ENCODE measurements at regions not wholly inside any gene's neighbourhood (a gene's known extent, or its start where the extent isn't known, plus 50 kb on each side); places are given as distances from the start of the nearest gene placed in this dataset.
"Not testable (repeated sequence)": the region's sequence is repeated elsewhere in the genome, so short reads cannot be mapped to it uniquely, and the experiment has no call there.

GRCh38 chr7:94130716-94131115 lies 126.6 kb upstream of the BET1 start:
- H3K4me1 ChIP-seq (ENCODE audit: control insufficient read depth, insufficient read depth, low read length, poor library complexity, severe bottlenecking), result no peaks in the 10 kb centered on the region
- no peak overlapping the region for H3K27ac ChIP-seq (ENCODE audit: insufficient read depth, low read length, poor library complexity, severe bottlenecking)
- no peak for DNase-seq

DNA sequence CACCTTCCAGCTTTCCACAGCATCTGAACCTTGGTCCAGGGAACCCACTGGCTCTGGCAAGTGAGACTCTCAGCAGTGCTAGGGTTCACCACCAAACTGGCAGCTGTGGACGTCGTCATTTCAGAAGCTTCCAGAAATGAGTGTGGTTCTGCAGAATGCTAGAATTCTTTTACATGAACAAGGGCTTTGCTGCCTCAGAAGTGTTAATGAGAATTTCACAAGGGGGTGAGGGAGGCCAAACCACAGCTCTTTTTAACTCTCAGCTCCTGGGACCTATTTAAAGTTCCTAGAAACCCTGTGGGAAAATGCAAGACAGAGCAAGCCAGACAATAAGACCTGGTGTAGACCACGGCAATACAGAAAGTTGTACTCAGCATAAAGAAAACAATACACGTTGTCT lies 129.3 kb upstream of the BET1 start:
- H3K27ac ChIP-seq (ENCODE audit: insufficient read depth, low read length, poor library complexity, severe bottlenecking), result no peak overlapping the region
- no peaks in the 10 kb centered on the region for H3K27me3 ChIP-seq (replicated peaks; ENCODE audit: control insufficient read depth, insufficient read depth, low read length, poor library complexity, severe bottlenecking)
- no peaks in the 10 kb centered on the region for H3K9me3 ChIP-seq (ENCODE audit: control insufficient read depth, low read length)
- DNase-seq, result no peak
- no peaks in the 10 kb centered on the region for H3K4me1 ChIP-seq (ENCODE audit: control insufficient read depth, insufficient read depth, low read length, poor library complexity, severe bottlenecking)
- no peak overlapping the region for H3K4me3 ChIP-seq (ENCODE audit: insufficient read depth, low read depth, low read length, poor library complexity, severe bottlenecking)
- H3K36me3 ChIP-seq (ENCODE audit: control insufficient read depth, insufficient read depth, low read length), result no peaks in the 10 kb centered on the region

More at GRCh38 chr7:94130716-94131115, 126.6 kb upstream of the BET1 start:
- Histone ChIP-seq H3K9me3 (ENCODE audit: control insufficient read depth, low read length) (no peaks in the 10 kb centered on the region), H3K27me3 (replicated peaks; ENCODE audit: control insufficient read depth, insufficient read depth, low read length, poor library complexity, severe bottlenecking) (peaks cover 3% of the 10 kb centered on the region), H3K36me3 (ENCODE audit: control insufficient read depth, insufficient read depth, low read length) (no peaks in the 10 kb centered on the region), H3K4me3 (ENCODE audit: insufficient read depth, low read depth, low read length, poor library complexity, severe bottlenecking) (no peak overlapping the region)

GRCh38 chr7:94135180-94135579 lies 131.0 kb upstream of the BET1 start:
- Histone ChIP-seq H3K4me1 (ENCODE audit: control insufficient read depth, insufficient read depth, low read length, poor library complexity, severe bottlenecking) (no peaks in the 10 kb centered on the region), H3K27ac (ENCODE audit: insufficient read depth, low read length, poor library complexity, severe bottlenecking) (no peak overlapping the region), H3K9me3 (ENCODE audit: control insufficient read depth, low read length) (no peaks in the 10 kb centered on the region), H3K36me3 (ENCODE audit: control insufficient read depth, insufficient read depth, low read length) (no peaks in the 10 kb centered on the region), H3K4me3 (ENCODE audit: insufficient read depth, low read depth, low read length, poor library complexity, severe bottlenecking) (no peak overlapping the region), H3K27me3 (replicated peaks; ENCODE audit: control insufficient read depth, insufficient read depth, low read length, poor library complexity, severe bottlenecking) (no peaks in the 10 kb centered on the region)
- DNase-seq, result no peak

DNA sequence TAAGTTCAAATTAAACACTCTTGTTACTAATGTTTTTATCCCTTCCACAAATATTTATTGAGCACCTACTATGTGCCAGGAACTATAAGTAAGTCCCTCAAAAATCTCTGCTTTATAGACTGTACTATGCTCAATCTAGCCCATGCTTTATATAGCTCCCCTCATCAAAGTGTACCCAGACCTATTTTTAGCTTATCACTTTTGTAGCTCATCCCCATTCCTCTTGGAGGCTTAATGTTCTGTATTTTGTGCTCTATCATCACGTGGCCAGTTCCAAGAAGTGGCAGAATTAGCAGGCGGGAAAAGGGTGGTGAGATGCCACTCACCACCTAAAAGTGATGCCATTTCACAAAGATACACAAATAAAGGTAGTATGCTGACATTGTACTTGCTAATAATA lies 138.1 kb upstream of the BET1 start:
- no peaks in the 10 kb centered on the region for H3K4me1 ChIP-seq (ENCODE audit: control insufficient read depth, insufficient read depth, low read length, poor library complexity, severe bottlenecking)
- H3K27ac ChIP-seq (ENCODE audit: insufficient read depth, low read length, poor library complexity, severe bottlenecking), result no peak overlapping the region
- no peak overlapping the region for H3K4me3 ChIP-seq (ENCODE audit: insufficient read depth, low read depth, low read length, poor library complexity, severe bottlenecking)
- no peak for DNase-seq
- no peaks in the 10 kb centered on the region for H3K9me3 ChIP-seq (ENCODE audit: control insufficient read depth, low read length)
- H3K36me3 ChIP-seq (ENCODE audit: control insufficient read depth, insufficient read depth, low read length), result no peaks in the 10 kb centered on the region
- H3K27me3 ChIP-seq (replicated peaks; ENCODE audit: control insufficient read depth, insufficient read depth, low read length, poor library complexity, severe bottlenecking), result no peaks in the 10 kb centered on the region

DNA sequence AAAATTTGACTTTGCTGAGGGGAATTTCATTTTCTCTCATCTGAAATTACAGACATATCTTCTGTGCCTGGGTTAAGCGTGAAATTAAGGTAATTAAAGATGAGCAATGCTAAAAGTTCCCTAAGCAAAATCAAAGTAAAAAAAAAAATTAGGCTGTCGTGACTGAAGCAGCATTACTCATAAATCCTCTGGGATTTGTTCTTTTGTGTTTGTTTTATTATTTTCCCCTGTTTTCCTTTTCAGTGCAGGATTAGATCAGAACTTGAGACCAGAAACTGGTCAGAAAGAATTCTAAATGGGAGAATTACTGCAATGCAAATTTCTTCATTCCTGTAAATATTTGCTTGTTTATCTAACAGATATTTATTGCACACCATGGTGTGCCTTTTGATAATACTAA lies 141.4 kb upstream of the BET1 start:
- no peaks in the 10 kb centered on the region for H3K27me3 ChIP-seq (replicated peaks; ENCODE audit: control insufficient read depth, insufficient read depth, low read length, poor library complexity, severe bottlenecking)
- no peaks in the 10 kb centered on the region for H3K36me3 ChIP-seq (ENCODE audit: control insufficient read depth, insufficient read depth, low read length)
- no peak for DNase-seq
- no peak overlapping the region for H3K4me3 ChIP-seq (ENCODE audit: insufficient read depth, low read depth, low read length, poor library complexity, severe bottlenecking)
- H3K27ac ChIP-seq (ENCODE audit: insufficient read depth, low read length, poor library complexity, severe bottlenecking), result no peak overlapping the region
- H3K9me3 ChIP-seq (ENCODE audit: control insufficient read depth, low read length), result no peaks in the 10 kb centered on the region
- H3K4me1 ChIP-seq (ENCODE audit: control insufficient read depth, insufficient read depth, low read length, poor library complexity, severe bottlenecking), result no peaks in the 10 kb centered on the region

- DNase-seq, result no peak
- Histone ChIP-seq H3K27ac (ENCODE audit: insufficient read depth, low read length, poor library complexity, severe bottlenecking) (no peak overlapping the region), H3K36me3 (ENCODE audit: control insufficient read depth, insufficient read depth, low read length) (no peaks in the 10 kb centered on the region), H3K9me3 (ENCODE audit: control insufficient read depth, low read length) (no peaks in the 10 kb centered on the region), H3K27me3 (replicated peaks; ENCODE audit: control insufficient read depth, insufficient read depth, low read length, poor library complexity, severe bottlenecking) (no peaks in the 10 kb centered on the region), H3K4me1 (ENCODE audit: control insufficient read depth, insufficient read depth, low read length, poor library complexity, severe bottlenecking) (no peaks in the 10 kb centered on the region), H3K4me3 (ENCODE audit: insufficient read depth, low read depth, low read length, poor library complexity, severe bottlenecking) (no peak overlapping the region)
Observed at GRCh38 chr7:94146408-94146807, 142.3 kb upstream of the BET1 start.

GRCh38 chr7:94149789-94150545 lies 145.8 kb upstream of the BET1 start:
- no peak overlapping the region for H3K4me3 ChIP-seq (ENCODE audit: insufficient read depth, low read depth, low read length, poor library complexity, severe bottlenecking)
- H3K4me1 ChIP-seq (ENCODE audit: control insufficient read depth, insufficient read depth, low read length, poor library complexity, severe bottlenecking), result no peaks in the 10 kb centered on the region
- no peaks in the 10 kb centered on the region for H3K9me3 ChIP-seq (ENCODE audit: control insufficient read depth, low read length)
- H3K27me3 ChIP-seq (replicated peaks; ENCODE audit: control insufficient read depth, insufficient read depth, low read length, poor library complexity, severe bottlenecking), result no peaks in the 10 kb centered on the region
- no peak for DNase-seq
- H3K27ac ChIP-seq (ENCODE audit: insufficient read depth, low read length, poor library complexity, severe bottlenecking), result no peak overlapping the region
- H3K36me3 ChIP-seq (ENCODE audit: control insufficient read depth, insufficient read depth, low read length), result no peaks in the 10 kb centered on the region

DNA sequence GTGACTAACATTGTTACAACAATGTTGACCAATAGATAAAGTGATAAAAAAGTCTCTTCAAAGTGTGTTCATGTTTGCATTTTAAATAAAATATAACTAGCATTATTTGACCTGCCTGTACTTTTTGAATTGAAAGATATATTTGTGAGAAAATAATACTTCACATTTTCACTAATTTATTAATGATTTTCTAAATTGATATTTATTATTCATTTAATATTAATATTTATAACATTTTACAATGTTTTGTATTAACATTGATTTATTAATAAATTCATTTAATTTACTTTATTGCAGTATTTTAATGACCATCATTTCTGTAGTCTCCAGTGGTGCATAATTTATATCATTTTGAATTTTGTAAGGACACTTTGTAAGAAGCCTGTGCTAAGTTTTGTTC lies 150.0 kb upstream of the BET1 start:
- Histone ChIP-seq H3K9me3 (ENCODE audit: control insufficient read depth, low read length) (no peaks in the 10 kb centered on the region), H3K27me3 (replicated peaks; ENCODE audit: control insufficient read depth, insufficient read depth, low read length, poor library complexity, severe bottlenecking) (no peaks in the 10 kb centered on the region), H3K4me3 (ENCODE audit: insufficient read depth, low read depth, low read length, poor library complexity, severe bottlenecking) (no peak overlapping the region), H3K4me1 (ENCODE audit: control insufficient read depth, insufficient read depth, low read length, poor library complexity, severe bottlenecking) (no peaks in the 10 kb centered on the region), H3K36me3 (ENCODE audit: control insufficient read depth, insufficient read depth, low read length) (no peaks in the 10 kb centered on the region), H3K27ac (ENCODE audit: insufficient read depth, low read length, poor library complexity, severe bottlenecking) (no peak overlapping the region)
- no peak for DNase-seq

DNA sequence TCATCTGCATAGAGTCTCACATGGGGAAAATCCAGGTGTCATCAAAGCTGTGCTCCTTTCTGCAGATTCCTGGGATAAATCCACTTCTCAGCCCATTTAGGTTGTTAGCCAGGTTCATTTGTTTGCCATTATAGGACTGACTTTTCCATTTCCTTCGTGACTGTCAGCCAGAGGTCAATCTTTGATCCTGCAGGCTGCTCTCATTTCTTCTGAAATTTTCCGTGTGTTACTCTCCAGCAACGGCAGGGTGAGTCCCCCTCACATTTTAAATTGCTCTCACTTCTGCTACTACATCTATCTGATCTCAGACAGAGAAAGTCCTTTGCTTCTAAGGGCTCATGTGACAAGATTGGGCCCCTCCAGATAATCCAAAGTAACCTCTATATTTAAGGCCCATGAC lies 150.7 kb upstream of the BET1 start:
- Histone ChIP-seq H3K27ac (ENCODE audit: insufficient read depth, low read length, poor library complexity, severe bottlenecking) (no peak overlapping the region), H3K27me3 (replicated peaks; ENCODE audit: control insufficient read depth, insufficient read depth, low read length, poor library complexity, severe bottlenecking) (no peaks in the 10 kb centered on the region), H3K4me3 (ENCODE audit: insufficient read depth, low read depth, low read length, poor library complexity, severe bottlenecking) (no peak overlapping the region), H3K4me1 (ENCODE audit: control insufficient read depth, insufficient read depth, low read length, poor library complexity, severe bottlenecking) (no peaks in the 10 kb centered on the region), H3K36me3 (ENCODE audit: control insufficient read depth, insufficient read depth, low read length) (no peaks in the 10 kb centered on the region), H3K9me3 (ENCODE audit: control insufficient read depth, low read length) (no peaks in the 10 kb centered on the region)
- DNase-seq, result no peak

DNA sequence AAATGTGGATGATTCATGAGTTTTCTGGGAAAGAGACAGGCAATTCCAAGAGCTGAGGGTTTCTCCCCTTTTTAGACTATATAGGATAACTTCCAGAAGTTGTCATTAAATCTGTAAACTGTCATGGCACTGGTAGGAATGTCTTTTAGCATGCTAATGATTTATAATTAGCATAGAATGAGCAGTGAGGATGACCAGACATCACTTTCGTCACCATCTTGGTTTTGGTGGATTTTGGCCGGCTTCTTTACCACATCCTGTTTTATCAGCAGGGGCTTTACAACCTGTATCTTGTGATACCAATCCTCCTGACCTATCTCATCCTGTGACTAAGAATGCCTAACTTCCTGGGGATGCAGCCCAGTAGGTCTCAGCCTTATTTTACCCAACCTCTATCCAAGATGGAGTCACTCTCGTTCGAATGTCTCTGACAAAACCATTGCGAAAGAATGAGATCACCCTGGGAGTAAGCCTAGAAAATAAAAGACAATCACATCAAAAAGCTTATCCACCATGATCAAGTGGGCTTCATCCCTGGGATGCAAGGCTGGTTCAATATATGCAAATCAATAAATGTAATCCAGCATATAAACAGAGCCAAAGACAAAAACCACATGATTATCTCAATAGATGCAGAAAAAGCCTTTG lies 153.6 kb upstream of the BET1 start:
- not testable (repeated sequence) for H3K27me3 ChIP-seq (replicated peaks; ENCODE audit: control insufficient read depth, insufficient read depth, low read length, poor library complexity, severe bottlenecking); H3K27ac ChIP-seq (ENCODE audit: insufficient read depth, low read length, poor library complexity, severe bottlenecking); DNase-seq; H3K4me1 ChIP-seq (ENCODE audit: control insufficient read depth, insufficient read depth, low read length, poor library complexity, severe bottlenecking); H3K4me3 ChIP-seq (ENCODE audit: insufficient read depth, low read depth, low read length, poor library complexity, severe bottlenecking); H3K36me3 ChIP-seq (ENCODE audit: control insufficient read depth, insufficient read depth, low read length); H3K9me3 ChIP-seq (ENCODE audit: control insufficient read depth, low read length)
